Caco-2 (cell line): ENCODE measurements at regions not wholly inside any gene's neighbourhood (a gene's known extent, or its start where the extent isn't known, plus 50 kb on each side); places are given as distances from the start of the nearest gene placed in this dataset.
"Not testable (repeated sequence)": the region's sequence is repeated elsewhere in the genome, so short reads cannot be mapped to it uniquely, and the experiment has no call there.

Experiments
- BruUV-seq: library from RNA; stranded (reverse); fragments of 400-500 nt; replicated peaks from 2 replicates; lab custom pipeline; 2021; lab: Mats Ljungman, UMichigan
- CTCF ChIA-PET: fragments of 300-600 bp; sonication (Branson Sonifier 250); formaldehyde crosslinking; loops from one replicate; lab custom pipeline; 2022; ENCODE audit warnings: antibody characterized with exemption; lab: Charles Lee
- POLR2A ChIA-PET: fragments of 300-600 bp; sonication (Branson Sonifier 250); formaldehyde crosslinking; loops from one replicate; lab custom pipeline; 2022; ENCODE audit warnings: antibody characterized with exemption; lab: Charles Lee
- DNase-seq, 2 experiments: peaks; one replicate each; pipeline versions ENCODE4 v3.0.0 to v3.0.0-alpha.2; 2020 to 2022
- H3K27me3 ChIP-seq: replicated peaks from 2 replicates; pipeline ENCODE4 v1.6.0; 2011; ENCODE audit warnings: low read length; ENCODE audit not compliant: control insufficient read depth, insufficient read depth
- H3K36me3 ChIP-seq: 2 replicates; pipeline ENCODE4 v1.5.1; 2011; ENCODE audit warnings: low read length; ENCODE audit not compliant: control insufficient read depth, insufficient read depth
- H3K4me1 ChIP-seq: fragments of 250-450 bp; sonication (Bioruptor Pico); 2 replicates; pipeline ENCODE4 v1.5.1; 2020; ENCODE audit warnings: mild to moderate bottlenecking
- H3K4me3 ChIP-seq: 2 replicates; pipeline ENCODE4 v1.5.1; 2011; ENCODE audit warnings: low read depth, mild to moderate bottlenecking, control low read depth, low read length
- H3K9me3 ChIP-seq: fragments of 250-450 bp; sonication (Bioruptor Pico); 2 replicates; pipeline ENCODE4 v1.5.1; 2020; ENCODE audit warnings: mild to moderate bottlenecking, moderate library complexity
- H3K27ac Mint-ChIP-seq: one replicate; pipeline ENCODE4 v1.8.0; 2022; ENCODE audit warnings: mixed read lengths; ENCODE audit not compliant: unreplicated experiment
- H3K27me3 Mint-ChIP-seq: one replicate; pipeline ENCODE4 v1.8.0; 2022; ENCODE audit warnings: mixed read lengths; ENCODE audit not compliant: insufficient read depth, unreplicated experiment
- H3K36me3 Mint-ChIP-seq: one replicate; pipeline ENCODE4 v1.8.0; 2022; ENCODE audit warnings: mild to moderate bottlenecking, mixed read lengths; ENCODE audit not compliant: insufficient read depth, unreplicated experiment
- H3K4me1 Mint-ChIP-seq: one replicate; pipeline ENCODE4 v1.8.0; 2022; ENCODE audit warnings: low read depth, mixed read lengths; ENCODE audit not compliant: unreplicated experiment
- H3K4me3 Mint-ChIP-seq: one replicate; pipeline ENCODE4 v1.8.0; 2022; ENCODE audit warnings: mild to moderate bottlenecking, moderate library complexity, mixed read lengths; ENCODE audit not compliant: unreplicated experiment
- H3K9me3 Mint-ChIP-seq: one replicate; pipeline ENCODE4 v1.8.0; 2022; ENCODE audit warnings: mixed read lengths; ENCODE audit not compliant: unreplicated experiment
- intact Hi-C: fragments of 100-400 bp; cut with micrococcal nuclease; formaldehyde crosslinking; loops from one replicate; pipeline ENCODE4 v1.10.0; 2022; ENCODE audit not compliant: unreplicated experiment
- TF ChIP-seq, protein P1 (sequence below), 2 experiments: fragments of 200-600 bp in 1 of 2; IDR thresholded peaks; 1 replicate in 1 of 2; 2 replicates in 1 of 2; pipeline versions ENCODE4 v1.5.1 to v1.8.0; 2011 to 2022; ENCODE audit warnings: antibody characterized with exemption in 1 of 2, control low read depth in 1 of 2, inconsistent platforms in 1 of 2, low read depth in 1 of 2, low read length in 1 of 2, mild to moderate bottlenecking in 1 of 2, moderate library complexity in 1 of 2; ENCODE audit not compliant: insufficient read depth in 1 of 2, severe bottlenecking in 1 of 2, unreplicated experiment in 1 of 2

DNA sequence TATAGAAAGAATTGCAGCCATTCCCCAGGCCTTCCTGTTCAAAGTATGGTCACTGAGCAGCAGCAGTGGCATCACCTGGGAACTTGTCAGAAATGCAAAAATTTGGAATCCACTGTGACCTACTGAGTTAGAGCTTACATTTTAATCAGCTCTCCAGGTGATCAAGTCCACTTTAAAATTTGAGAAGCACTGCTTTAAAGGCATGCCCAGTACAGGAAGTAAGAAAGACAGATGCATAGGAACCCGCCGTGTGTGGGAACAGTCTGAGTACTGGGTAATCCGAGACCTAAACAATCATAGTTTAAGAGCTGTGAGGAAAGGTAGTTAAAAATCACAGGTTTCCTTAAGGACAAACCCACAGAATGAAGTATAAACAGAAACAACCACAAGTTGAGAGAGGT is 462.4 kb downstream of the RAB38 start:
- H3K4me1 ChIP-seq, result no peaks in the 10 kb centered on the region
- H3K4me3 Mint-ChIP-seq, result no peak overlapping the region
- no peaks in the 10 kb centered on the region for H3K9me3 ChIP-seq
- CTCF ChIA-PET, result no interaction called here
- H3K27me3 Mint-ChIP-seq, result peaks cover 11% of the 10 kb centered on the region
- H3K36me3 Mint-ChIP-seq, result no peaks in the 10 kb centered on the region
- no peaks in the 10 kb centered on the region for H3K4me1 Mint-ChIP-seq
- POLR2A ChIA-PET, result no interaction called here
- no peaks in the 10 kb centered on the region for H3K36me3 ChIP-seq
- TF ChIP-seq, protein P1, sequence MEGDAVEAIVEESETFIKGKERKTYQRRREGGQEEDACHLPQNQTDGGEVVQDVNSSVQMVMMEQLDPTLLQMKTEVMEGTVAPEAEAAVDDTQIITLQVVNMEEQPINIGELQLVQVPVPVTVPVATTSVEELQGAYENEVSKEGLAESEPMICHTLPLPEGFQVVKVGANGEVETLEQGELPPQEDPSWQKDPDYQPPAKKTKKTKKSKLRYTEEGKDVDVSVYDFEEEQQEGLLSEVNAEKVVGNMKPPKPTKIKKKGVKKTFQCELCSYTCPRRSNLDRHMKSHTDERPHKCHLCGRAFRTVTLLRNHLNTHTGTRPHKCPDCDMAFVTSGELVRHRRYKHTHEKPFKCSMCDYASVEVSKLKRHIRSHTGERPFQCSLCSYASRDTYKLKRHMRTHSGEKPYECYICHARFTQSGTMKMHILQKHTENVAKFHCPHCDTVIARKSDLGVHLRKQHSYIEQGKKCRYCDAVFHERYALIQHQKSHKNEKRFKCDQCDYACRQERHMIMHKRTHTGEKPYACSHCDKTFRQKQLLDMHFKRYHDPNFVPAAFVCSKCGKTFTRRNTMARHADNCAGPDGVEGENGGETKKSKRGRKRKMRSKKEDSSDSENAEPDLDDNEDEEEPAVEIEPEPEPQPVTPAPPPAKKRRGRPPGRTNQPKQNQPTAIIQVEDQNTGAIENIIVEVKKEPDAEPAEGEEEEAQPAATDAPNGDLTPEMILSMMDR (IDR thresholded peaks at IDR 0.05; ENCODE audit: insufficient read depth in 1 of 2, low read depth in 1 of 2, low read length in 1 of 2, severe bottlenecking in 1 of 2, unreplicated experiment in 1 of 2), result no peak
- H3K9me3 Mint-ChIP-seq, result no peaks in the 10 kb centered on the region
- H3K27ac Mint-ChIP-seq, result no peak overlapping the region
- H3K27me3 ChIP-seq, result no peaks in the 10 kb centered on the region
- DNase-seq, result no peak
- intact Hi-C loops, result no loop called here
- BruUV-seq, result no TSS peak
- no peak overlapping the region for H3K4me3 ChIP-seq

DNA sequence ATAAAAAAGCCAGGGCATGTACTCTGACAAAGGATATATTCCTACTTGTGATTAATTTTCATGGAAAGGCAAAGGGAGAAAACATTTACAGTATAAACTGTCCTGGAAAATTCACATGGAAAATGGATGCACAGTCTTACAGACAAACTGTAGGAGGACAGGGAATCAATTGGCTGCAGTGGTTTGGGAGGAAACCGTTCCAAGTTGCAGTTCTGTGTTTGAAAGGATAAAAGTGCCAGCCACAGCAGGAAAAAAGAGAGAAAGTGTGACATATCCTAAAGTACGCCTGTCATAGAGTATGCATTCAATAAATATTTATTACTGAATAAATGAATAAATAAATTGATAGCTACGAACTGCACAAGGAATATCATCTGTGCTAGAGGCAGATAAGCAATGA is 462.9 kb downstream of the RAB38 start:
- no TSS peak for BruUV-seq
- H3K27me3 Mint-ChIP-seq, result peaks cover 11% of the 10 kb centered on the region
- H3K4me3 ChIP-seq, result no peak overlapping the region
- no peak for DNase-seq
- H3K4me1 Mint-ChIP-seq, result no peaks in the 10 kb centered on the region
- H3K4me3 Mint-ChIP-seq, result no peak overlapping the region
- no peaks in the 10 kb centered on the region for H3K9me3 ChIP-seq
- no peaks in the 10 kb centered on the region for H3K4me1 ChIP-seq
- ChIA-PET POLR2A (no interaction called here), CTCF (no interaction called here)
- H3K36me3 ChIP-seq, result no peaks in the 10 kb centered on the region
- H3K9me3 Mint-ChIP-seq, result no peaks in the 10 kb centered on the region
- no peaks in the 10 kb centered on the region for H3K27me3 ChIP-seq
- no peak overlapping the region for H3K27ac Mint-ChIP-seq
- H3K36me3 Mint-ChIP-seq, result no peaks in the 10 kb centered on the region
- intact Hi-C loops, result no loop called here
- TF ChIP-seq, protein P1 (IDR thresholded peaks at IDR 0.05; ENCODE audit: insufficient read depth in 1 of 2, low read depth in 1 of 2, low read length in 1 of 2, severe bottlenecking in 1 of 2, unreplicated experiment in 1 of 2), result no peak

DNA sequence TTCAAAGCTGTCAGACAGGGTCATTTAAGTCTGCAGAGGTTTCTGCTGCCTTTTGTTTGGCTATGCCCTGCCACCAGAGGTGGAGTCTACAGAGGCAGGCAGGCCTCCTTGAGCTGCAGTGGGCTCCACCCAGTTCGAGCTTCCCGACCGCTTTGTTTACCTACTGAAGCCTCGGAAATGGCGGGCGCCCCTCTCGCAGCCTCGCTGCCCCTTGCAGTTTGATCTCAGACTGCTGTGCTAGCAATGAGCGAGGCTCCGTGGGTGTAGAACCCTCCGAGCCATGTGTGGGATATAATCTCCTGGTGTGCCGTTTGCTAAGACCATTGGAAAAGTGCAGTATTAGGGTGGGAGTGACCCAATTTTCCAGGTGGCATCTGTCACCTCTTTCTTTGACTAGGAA is 471.7 kb downstream of the RAB38 start:
- H3K27me3 Mint-ChIP-seq, CTCF ChIA-PET, H3K27me3 ChIP-seq, H3K27ac Mint-ChIP-seq, H3K4me1 ChIP-seq, DNase-seq, H3K9me3 ChIP-seq, H3K4me3 ChIP-seq, H3K4me3 Mint-ChIP-seq, H3K36me3 ChIP-seq, BruUV-seq, intact Hi-C loops, H3K36me3 Mint-ChIP-seq, POLR2A ChIA-PET, H3K4me1 Mint-ChIP-seq: not testable (repeated sequence)
- H3K9me3 Mint-ChIP-seq, result peaks cover 11% of the 10 kb centered on the region

DNA sequence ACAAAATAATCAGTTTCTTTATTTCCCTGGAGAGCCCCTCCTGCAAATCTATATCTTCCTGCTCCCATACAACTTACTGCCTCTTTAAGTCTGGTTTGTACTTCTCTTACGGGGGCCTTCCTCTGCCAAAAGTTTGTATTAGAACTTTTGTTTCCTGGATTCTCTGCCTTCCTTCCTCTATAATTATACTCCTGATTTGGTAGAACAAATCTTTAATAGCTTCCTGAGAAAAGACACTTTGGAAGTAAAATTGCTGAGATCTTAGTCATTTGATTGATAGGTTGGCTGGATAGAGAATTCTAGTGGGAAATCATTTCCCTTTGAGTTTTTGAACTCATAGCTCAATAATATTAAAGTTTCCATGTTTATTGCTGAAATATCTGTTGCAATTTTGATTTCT is 499.2 kb downstream of the RAB38 start:
- Mint-ChIP-seq H3K4me3 (no peak overlapping the region), H3K9me3 (no peaks in the 10 kb centered on the region), H3K4me1 (no peaks in the 10 kb centered on the region), H3K27me3 (peaks cover 7% of the 10 kb centered on the region), H3K27ac (no peak overlapping the region), H3K36me3 (no peaks in the 10 kb centered on the region)
- no peaks in the 10 kb centered on the region for H3K9me3 ChIP-seq
- intact Hi-C loops, result no loop called here
- no TSS peak for BruUV-seq
- DNase-seq, result no peak
- TF ChIP-seq, protein P1 (IDR thresholded peaks at IDR 0.05; ENCODE audit: insufficient read depth in 1 of 2, low read depth in 1 of 2, low read length in 1 of 2, severe bottlenecking in 1 of 2, unreplicated experiment in 1 of 2), result no peak
- no peaks in the 10 kb centered on the region for H3K27me3 ChIP-seq
- no peak overlapping the region for H3K4me3 ChIP-seq
- ChIA-PET CTCF (no interaction called here), POLR2A (no interaction called here)
- H3K36me3 ChIP-seq, result no peaks in the 10 kb centered on the region
- H3K4me1 ChIP-seq, result no peaks in the 10 kb centered on the region
